NCI-H345 treated with DMSO at 0.1 percent for 48 hours (cell line): ENCODE measurements at regions not wholly inside any gene's neighbourhood (a gene's known extent, or its start where the extent isn't known, plus 50 kb on each side); places are given as distances from the start of the nearest gene placed in this dataset.

ENCODE experiments used
- DNase-seq: peaks from one replicate; lab custom pipeline; 2025; ENCODE audit not compliant: unreplicated experiment; lab: John Stamatoyannopoulos, UW

GRCh38 chr11:15577519-15577918, 462.8 kb downstream of the INSC start:
- DNase-seq = no peak

DNA sequence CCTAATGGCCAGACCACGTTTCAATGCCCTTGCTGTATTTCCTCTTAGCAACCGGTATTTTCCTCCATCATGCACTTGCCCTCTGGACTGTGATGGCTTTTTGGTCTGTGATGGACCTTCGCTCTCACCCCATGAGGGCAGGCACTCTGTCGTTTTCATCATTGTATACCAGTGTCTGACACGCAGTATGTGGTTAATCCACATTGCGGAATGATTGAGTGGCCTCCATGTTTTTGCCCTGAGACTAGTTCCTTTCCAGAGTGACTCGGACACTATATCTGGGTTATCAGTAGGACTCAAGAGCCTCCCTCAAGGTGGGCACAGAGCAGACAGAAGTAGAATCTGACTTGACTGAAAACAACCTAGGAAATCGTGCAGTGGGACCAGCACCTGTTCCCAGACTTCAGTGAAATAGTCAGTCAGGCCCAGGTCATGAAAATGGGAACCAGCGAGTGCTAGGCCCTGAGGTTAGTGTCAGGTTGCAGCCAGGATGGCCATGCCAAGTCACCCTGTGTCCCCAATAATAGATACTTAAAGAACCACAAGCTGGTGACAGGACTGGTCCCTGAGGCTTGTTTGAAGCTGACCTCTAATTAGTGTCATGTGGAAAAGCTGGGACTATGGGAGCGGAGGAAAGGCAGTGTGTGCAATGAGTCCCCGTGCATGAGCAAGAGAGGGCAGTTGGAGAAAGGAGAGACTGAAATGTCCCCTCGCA, 464.7 kb downstream of the INSC start:
- no peak for DNase-seq

- no peak for DNase-seq
Measured at GRCh38 chr11:15580056-15580774, 465.5 kb downstream of the INSC start.

DNA sequence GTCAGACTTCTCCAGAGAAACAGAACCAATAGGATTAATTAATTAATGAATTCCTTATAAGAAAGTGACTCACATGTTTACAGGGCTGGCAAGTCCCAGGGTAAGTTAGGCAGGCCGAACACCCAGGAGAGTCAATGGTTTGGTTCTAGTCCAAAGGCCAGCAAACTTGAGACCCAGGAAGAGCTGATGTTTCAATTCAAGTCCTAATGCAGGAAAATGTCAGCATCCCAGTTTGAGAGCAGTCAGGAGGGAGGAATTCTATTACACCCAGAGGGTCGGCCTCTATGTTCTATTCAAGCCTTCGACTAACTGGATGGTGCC, 466.0 kb downstream of the INSC start:
- no peak for DNase-seq

GRCh38 chr11:15584158-15584557, 469.4 kb downstream of the INSC start:
- DNase-seq = no peak

DNA sequence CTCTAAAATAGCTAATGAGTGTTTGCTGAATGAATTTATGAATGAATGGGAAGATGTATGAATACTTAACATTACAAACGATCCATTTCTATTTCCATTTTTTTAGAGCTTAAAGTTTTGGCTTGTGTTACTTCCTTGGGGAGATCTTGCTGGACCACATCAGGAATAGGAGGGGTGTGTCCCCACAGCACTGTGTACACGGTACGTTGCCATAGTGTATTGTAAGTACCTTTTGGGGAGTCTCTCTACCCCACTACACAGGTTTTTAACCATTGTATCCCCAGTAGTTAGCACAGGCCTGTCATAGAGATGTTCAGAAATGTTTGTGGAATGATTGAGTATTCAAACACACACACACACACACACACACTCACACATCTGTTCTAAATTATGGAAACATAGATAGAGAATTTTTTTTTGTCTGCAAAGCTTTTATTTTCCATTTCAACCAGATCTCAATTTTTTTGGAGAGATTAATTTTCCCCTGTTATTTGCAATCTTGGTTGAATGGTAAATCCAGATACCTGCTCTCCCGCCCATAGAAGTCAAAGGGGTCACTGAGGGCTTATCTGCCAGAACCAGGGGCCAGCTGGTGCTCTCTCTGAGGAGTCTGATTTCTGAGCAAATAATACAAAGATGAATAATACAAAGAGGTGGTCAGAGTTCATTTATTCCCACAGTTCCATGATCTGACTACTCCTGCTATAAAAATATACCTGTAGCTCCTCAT, 471.0 kb downstream of the INSC start:
- DNase-seq = no peak

GRCh38 chr11:15586741-15587473, 472.2 kb downstream of the INSC start:
- no peak for DNase-seq

DNA sequence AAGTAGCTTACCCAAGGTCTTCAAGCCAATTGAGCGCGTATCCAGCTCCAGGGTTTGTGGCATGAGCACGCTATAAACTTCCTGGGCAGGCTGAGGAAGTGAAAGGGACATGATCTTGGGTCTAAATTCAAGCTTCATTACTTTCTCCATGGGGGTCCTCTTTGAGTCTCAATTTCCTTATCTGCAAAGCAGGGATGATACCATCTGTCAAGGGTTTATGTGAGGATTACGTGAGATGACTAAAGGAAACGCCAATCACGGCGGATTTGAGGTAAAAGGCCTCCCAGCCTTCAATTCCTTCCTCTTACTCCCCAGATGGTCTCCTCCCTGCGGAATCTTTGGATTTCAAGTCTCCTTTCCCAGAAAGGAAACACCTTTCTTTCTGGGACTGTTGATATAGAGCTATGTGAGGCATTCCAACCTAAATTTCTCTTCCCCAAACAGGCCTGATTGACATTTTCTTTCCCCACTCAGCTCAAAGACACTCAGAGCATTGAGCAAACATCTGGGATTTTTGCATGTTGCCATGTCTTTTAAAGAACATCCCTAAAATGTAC, 474.4 kb downstream of the INSC start:
- DNase-seq = no peak

DNA sequence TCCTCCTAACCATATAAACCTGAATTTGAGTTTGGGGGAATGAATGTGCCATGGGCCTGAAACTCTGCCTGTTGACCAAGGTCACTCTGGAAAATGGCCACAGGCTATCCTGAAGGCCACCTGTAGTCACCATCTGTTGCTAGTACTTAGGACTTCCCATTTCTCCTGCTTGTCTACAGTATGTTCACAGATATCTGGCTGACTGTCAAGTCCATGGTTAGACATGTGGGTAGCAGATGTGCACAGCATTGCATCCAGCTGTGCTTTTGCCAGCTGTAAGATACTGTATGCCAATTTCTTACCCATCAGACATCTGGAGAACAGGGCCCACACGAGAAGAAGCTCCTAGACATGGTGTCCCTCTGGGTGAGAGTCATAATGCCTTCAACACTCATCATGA, 475.4 kb downstream of the INSC start:
- no peak for DNase-seq

GRCh38 chr11:15591112-15591537, 476.4 kb downstream of the INSC start:
- no peak for DNase-seq

- no peak for DNase-seq
Measured at GRCh38 chr11:15594607-15595006, 479.9 kb downstream of the INSC start.

- DNase-seq = no peak
Measured at GRCh38 chr11:15599376-15599775, 484.7 kb downstream of the INSC start.

DNA sequence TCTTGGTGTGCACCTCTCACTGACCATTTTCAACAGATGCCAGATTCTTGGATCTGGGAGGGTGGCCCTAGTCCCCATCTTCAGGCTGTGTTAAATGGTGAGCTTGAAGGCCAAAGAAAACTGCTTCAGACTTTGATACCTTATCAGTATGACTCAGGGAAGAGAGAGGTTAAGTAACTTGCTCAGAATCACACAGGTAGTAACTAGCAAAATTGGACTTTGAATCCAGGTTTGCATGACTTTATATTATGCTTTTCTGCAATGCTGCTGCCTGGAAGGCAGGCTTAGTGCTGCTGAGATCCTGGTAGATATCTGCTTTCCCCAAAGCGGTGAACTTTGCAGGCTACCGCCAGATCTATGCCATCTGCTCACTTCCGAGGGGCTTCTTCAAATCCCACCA, 487.3 kb downstream of the INSC start:
- no peak for DNase-seq

GRCh38 chr11:15602785-15603567, 488.3 kb downstream of the INSC start:
- no peak for DNase-seq

DNA sequence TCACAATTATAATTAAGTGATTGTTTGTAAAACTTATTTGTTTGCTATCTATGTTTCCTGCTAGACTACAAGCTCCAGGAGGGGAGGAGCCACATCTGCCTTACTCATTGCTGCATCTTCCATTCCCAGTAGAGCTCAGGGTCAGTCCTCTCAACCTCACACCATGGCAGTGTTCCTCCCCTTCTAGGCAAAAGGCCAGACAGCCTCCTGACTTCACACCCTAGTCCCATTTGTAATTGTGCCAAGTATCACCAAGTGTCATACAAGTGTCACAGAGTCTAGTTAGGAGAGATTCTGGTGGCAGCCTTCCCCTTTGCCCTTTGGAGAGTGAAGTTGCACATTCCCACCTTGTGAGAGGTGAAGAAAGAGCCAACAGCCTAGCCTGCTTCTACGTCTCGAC, 490.4 kb downstream of the INSC start:
- DNase-seq = no peak

DNA sequence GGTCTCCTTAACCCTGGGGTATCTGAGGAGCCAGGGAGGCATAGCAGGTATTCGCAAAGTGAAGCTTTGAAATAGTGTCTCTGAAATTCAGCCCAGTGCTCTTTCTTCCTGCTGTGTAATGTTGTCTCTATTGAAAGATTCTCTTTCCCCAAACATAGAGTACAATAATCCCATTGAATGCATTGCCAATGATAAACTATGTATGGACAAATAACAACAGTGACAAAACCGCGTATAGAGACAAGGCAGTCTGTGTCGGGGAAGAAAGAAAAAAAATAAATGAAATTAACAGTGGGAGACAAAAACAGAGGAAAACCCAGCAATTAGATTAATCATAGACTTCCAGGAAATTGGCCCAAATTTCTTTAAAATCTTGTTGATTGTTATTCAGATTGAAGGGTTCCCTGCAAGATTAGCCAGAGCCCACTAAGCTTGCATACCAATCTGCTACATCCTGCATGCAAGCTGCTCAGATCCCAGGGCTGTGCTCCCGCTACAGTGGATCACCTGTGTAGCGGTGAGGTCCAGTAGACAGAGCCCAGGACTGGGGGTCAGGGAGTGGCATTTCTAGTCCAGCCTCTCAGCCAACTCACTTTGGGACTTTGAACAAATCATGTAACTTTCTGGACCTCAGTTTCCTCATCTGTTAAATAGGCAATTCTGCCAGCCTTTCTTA, 492.8 kb downstream of the INSC start:
- no peak for DNase-seq

DNA sequence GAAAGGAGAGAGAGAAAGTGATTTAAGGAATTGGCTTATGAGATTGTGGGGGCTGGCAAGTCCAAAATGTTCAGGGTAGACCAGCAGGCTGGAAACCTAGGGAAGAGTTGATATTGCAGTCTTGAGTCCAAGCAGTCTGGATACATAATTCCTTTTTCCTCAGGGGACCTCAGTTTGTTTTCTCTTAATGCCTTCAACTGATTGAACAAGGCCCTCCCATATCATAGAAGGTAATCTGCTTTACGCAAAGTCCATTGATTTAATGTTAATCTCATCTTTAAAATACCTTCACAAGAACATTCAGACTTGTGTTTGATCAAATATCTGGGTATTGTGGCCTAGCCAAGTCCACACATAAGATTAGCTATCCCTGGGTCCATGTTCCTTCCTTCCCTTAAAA, 494.7 kb downstream of the INSC start:
- DNase-seq = no peak

- DNase-seq = no peak
Measured at GRCh38 chr11:15610881-15611280, 496.2 kb downstream of the INSC start.

GRCh38 chr11:15613251-15613650, 498.5 kb downstream of the INSC start:
- DNase-seq = no peak

- no peak for DNase-seq
Measured at GRCh38 chr11:15613789-15614188, 499.1 kb downstream of the INSC start.
